HepG2 (cell line): ENCODE measurements at regions not wholly inside any gene's neighbourhood (a gene's known extent, or its start where the extent isn't known, plus 50 kb on each side); places are given as distances from the start of the nearest gene placed in this dataset.

ENCODE experiments used
- ARID3A ChIP-seq: IDR thresholded peaks from 2 replicates; pipeline ENCODE4 v1.6.1; 2012; ENCODE audit warnings: low read depth, low read length, improper control_type of control experiment
- CREM ChIP-seq, 2 experiments: sonication (generic) in 1 of 2; formaldehyde crosslinking in 1 of 2; IDR thresholded peaks; 2 replicates each; pipeline versions ENCODE4 v1.4.0 to v1.6.1; 2016 to 2020; ENCODE audit warnings: antibody characterized with exemption in 1 of 2, mild to moderate bottlenecking in 1 of 2, missing genetic modification reagents in 1 of 2
- CTCF ChIP-seq: sonication (generic); formaldehyde crosslinking; IDR thresholded peaks from 2 replicates; pipeline ENCODE4 v1.5.0; 2020; ENCODE audit warnings: mild to moderate bottlenecking, missing genetic modification reagents, moderate library complexity
- E2F1 ChIP-seq: sonication (generic); formaldehyde crosslinking; IDR thresholded peaks from 2 replicates; pipeline ENCODE4 v1.5.0; 2020; ENCODE audit warnings: missing genetic modification reagents
- EZH2 ChIP-seq: conservative IDR thresholded peaks from 2 replicates; pipeline ENCODE4 v1.6.1; 2012; ENCODE audit warnings: mild to moderate bottlenecking, low read depth, low read length, moderate library complexity
- THYN1 ChIP-seq: sonication (generic); formaldehyde crosslinking; IDR thresholded peaks from 2 replicates; pipeline ENCODE4 v1.8.1; 2023; ENCODE audit warnings: low read depth, mild to moderate bottlenecking, moderate library complexity, missing genetic modification reagents, borderline replicate concordance
- USF2 ChIP-seq, 2 experiments: sonication (generic) in 1 of 2; formaldehyde crosslinking in 1 of 2; IDR thresholded peaks; 2 replicates each; pipeline versions ENCODE4 v1.5.1 to v1.6.1; 2011 to 2020; ENCODE audit warnings: borderline replicate concordance in 1 of 2, low read depth in 1 of 2, low read length in 1 of 2, mild to moderate bottlenecking in 1 of 2, missing genetic modification reagents in 1 of 2, moderate library complexity in 1 of 2

- TF ChIP-seq CTCF (no peak), ARID3A (no peak), EZH2 (no peak), E2F1 (CRISPR knock-in tag) (no peak), THYN1 (CRISPR knock-in tag) (no peak), CREM (IDR thresholded peaks at IDR 0.05) (no peak), CREM (CRISPR knock-in tag; IDR thresholded peaks at IDR 0.05) (no peak), USF2 (IDR thresholded peaks at IDR 0.05; ENCODE audit: low read depth, low read length) (no peak), USF2 (CRISPR knock-in tag; IDR thresholded peaks at IDR 0.05; ENCODE audit: borderline replicate concordance) (no peak)
Measured at GRCh38 chr15:29456964-29457363, 187.3 kb upstream of the NSMCE3 start.
